Vagina (tissue), 2 donors: ENCODE measurements at regions not wholly inside any gene's neighbourhood (a gene's known extent, or its start where the extent isn't known, plus 50 kb on each side); places are given as distances from the start of the nearest gene placed in this dataset.

Experiments
- DNase-seq, 2 donors: peaks; one replicate each; pipeline ENCODE4 v3.0.0-alpha.2; 2017; ENCODE audit errors: extremely low spot score in 2 of 2
- H3K27ac ChIP-seq: fragments of 200-600 bp; sonication (generic); one replicate; pipeline ENCODE4 v1.5.1; 2019
- H3K27me3 ChIP-seq: fragments of 200-600 bp; sonication (generic); one replicate; pipeline ENCODE4 v1.5.1; 2019
- H3K36me3 ChIP-seq, 2 donors: fragments of 200-600 bp; sonication (generic); one replicate each; pipeline ENCODE4 v1.5.1; 2017 to 2019
- H3K4me1 ChIP-seq: fragments of 200-600 bp; sonication (generic); one replicate; pipeline ENCODE4 v1.5.1; 2019
- H3K4me3 ChIP-seq, 2 donors: fragments of 200-600 bp; sonication (generic); 1 replicate in 1 of 2; 2 replicates in 1 of 2; pipeline ENCODE4 v1.5.1; 2016 to 2019
- H3K9me3 ChIP-seq: fragments of 200-600 bp; sonication (generic); one replicate; pipeline ENCODE4 v1.5.1; 2019
- CTCF ChIP-seq, 3 experiments: fragments of 450-650 bp in 2 of 3; fragments of 200-600 bp in 1 of 3; sonication (generic) in 1 of 3; IDR thresholded peaks; one replicate each; pipeline ENCODE4 v1.5.1; 2017 to 2019; ENCODE audit warnings: antibody characterized with exemption in 3 of 3, mild to moderate bottlenecking in 2 of 3, moderate library complexity in 2 of 3
- POLR2A ChIP-seq, 2 donors: fragments of 450-650 bp; IDR thresholded peaks; one replicate each; pipeline ENCODE4 v1.6.1; 2017; ENCODE audit warnings: antibody characterized with exemption in 2 of 2, mild to moderate bottlenecking in 2 of 2, moderate library complexity in 2 of 2
- POLR2AphosphoS5 ChIP-seq, 2 donors: sonication (generic); formaldehyde crosslinking; IDR thresholded peaks; one replicate each; pipeline ENCODE4 v1.9.0; 2017; ENCODE audit warnings: antibody characterized with exemption in 2 of 2, mild to moderate bottlenecking in 2 of 2, low read depth in 1 of 2; ENCODE audit not compliant: insufficient read depth in 1 of 2
- intact Hi-C: fragments of 100-400 bp; cut with DNase I; formaldehyde crosslinking; loops from one replicate; pipeline ENCODE4 v1.15.1; 2023

GRCh38 chr4:155603360-155603891 lies 63.2 kb upstream of the GUCY1A1 start:
- Histone ChIP-seq H3K27me3 (no peaks in the 10 kb centered on the region), H3K27ac (no peak overlapping the region), H3K36me3 (no peaks in the 10 kb centered on the region), H3K9me3 (no peaks in the 10 kb centered on the region), H3K4me3 (no peak overlapping the region), H3K4me1 (no peaks in the 10 kb centered on the region)
- no peak for DNase-seq
- intact Hi-C loops = loop anchor here (10.0 kb wide), 1 partner anchor 61 kb away; the partner anchor contains the start of gene GUCY1A1
- TF ChIP-seq CTCF (IDR thresholded peaks at IDR 0.05) (no peak), POLR2AphosphoS5 (IDR thresholded peaks at IDR 0.05; ENCODE audit: insufficient read depth in 1 of 2, low read depth in 1 of 2) (no peak)

GRCh38 chr4:155602351-155603140 lies 64.1 kb upstream of the GUCY1A1 start:
- no peaks in the 10 kb centered on the region for H3K36me3 ChIP-seq
- no peak for DNase-seq
- intact Hi-C loops = loop anchor here (10.0 kb wide), 1 partner anchor 62 kb away; the partner anchor contains the start of gene GUCY1A1
- no peak overlapping the region for H3K4me3 ChIP-seq
- H3K4me1 ChIP-seq = no peaks in the 10 kb centered on the region
- H3K9me3 ChIP-seq = no peaks in the 10 kb centered on the region
- no peak overlapping the region for H3K27ac ChIP-seq
- H3K27me3 ChIP-seq = no peaks in the 10 kb centered on the region
- TF ChIP-seq POLR2A (IDR thresholded peaks at IDR 0.05) (no peak), POLR2AphosphoS5 (IDR thresholded peaks at IDR 0.05; ENCODE audit: insufficient read depth in 1 of 2, low read depth in 1 of 2) (no peak), CTCF (IDR thresholded peaks at IDR 0.05) (no peak)

- Histone ChIP-seq H3K4me1 (no peaks in the 10 kb centered on the region), H3K4me3 (no peak overlapping the region), H3K27ac (no peak overlapping the region), H3K9me3 (no peaks in the 10 kb centered on the region), H3K27me3 (no peaks in the 10 kb centered on the region), H3K36me3 (no peaks in the 10 kb centered on the region)
- intact Hi-C loops = loop anchor here (10.0 kb wide), 1 partner anchor 65 kb away; the partner anchor contains the start of gene GUCY1A1
- DNase-seq = no peak
- TF ChIP-seq POLR2A (IDR thresholded peaks at IDR 0.05) = no peak
Observed at GRCh38 chr4:155600244-155600643, 66.4 kb upstream of the GUCY1A1 start.

- TF ChIP-seq CTCF (IDR thresholded peaks at IDR 0.05) (no peak), POLR2AphosphoS5 (IDR thresholded peaks at IDR 0.05; ENCODE audit: insufficient read depth in 1 of 2, low read depth in 1 of 2) (no peak), POLR2A (IDR thresholded peaks at IDR 0.05) (no peak)
- Histone ChIP-seq H3K4me3 (no peak overlapping the region), H3K27me3 (no peaks in the 10 kb centered on the region), H3K36me3 (no peaks in the 10 kb centered on the region), H3K27ac (no peak overlapping the region), H3K4me1 (no peaks in the 10 kb centered on the region), H3K9me3 (no peaks in the 10 kb centered on the region)
- no peak for DNase-seq
- intact Hi-C loops = no loop called here
Observed at GRCh38 chr4:155599596-155599995, 67.1 kb upstream of the GUCY1A1 start.

GRCh38 chr4:155599085-155599484 lies 67.6 kb upstream of the GUCY1A1 start:
- Histone ChIP-seq H3K9me3 (no peaks in the 10 kb centered on the region), H3K4me1 (no peaks in the 10 kb centered on the region), H3K36me3 (no peaks in the 10 kb centered on the region), H3K27me3 (no peaks in the 10 kb centered on the region), H3K27ac (no peak overlapping the region), H3K4me3 (no peak overlapping the region)
- TF ChIP-seq POLR2A (IDR thresholded peaks at IDR 0.05) (no peak), CTCF (IDR thresholded peaks at IDR 0.05) (no peak), POLR2AphosphoS5 (IDR thresholded peaks at IDR 0.05; ENCODE audit: insufficient read depth in 1 of 2, low read depth in 1 of 2) (no peak)
- intact Hi-C loops = no loop called here
- no peak for DNase-seq
